Parathyroid adenoma (tissue), 2 donors: ENCODE measurements at regions not wholly inside any gene's neighbourhood (a gene's known extent, or its start where the extent isn't known, plus 50 kb on each side); places are given as distances from the start of the nearest gene placed in this dataset.

ENCODE experiments used
- H2AFZ ChIP-seq: fragments of 300-600 bp; sonication (generic); one replicate; pipeline ENCODE4 v1.7.0; 2017; ENCODE audit warnings: antibody characterized with exemption, mild to moderate bottlenecking
- H3K27ac ChIP-seq: fragments of 300-600 bp; sonication (generic); one replicate; pipeline ENCODE4 v1.7.0; 2017
- H3K27me3 ChIP-seq: fragments of 300-600 bp; sonication (generic); one replicate; pipeline ENCODE4 v1.7.0; 2017; ENCODE audit warnings: low read length; ENCODE audit not compliant: control insufficient read depth, insufficient read depth
- H3K36me3 ChIP-seq: fragments of 300-600 bp; sonication (generic); one replicate; pipeline ENCODE4 v1.7.0; 2017; ENCODE audit warnings: low read length; ENCODE audit not compliant: control insufficient read depth, insufficient read depth
- H3K4me1 ChIP-seq: fragments of 300-600 bp; sonication (generic); one replicate; pipeline ENCODE4 v1.7.0; 2017; ENCODE audit warnings: control low read depth
- H3K4me2 ChIP-seq: fragments of 300-600 bp; sonication (generic); one replicate; pipeline ENCODE4 v1.7.0; 2017; ENCODE audit warnings: low read length
- H3K4me3 ChIP-seq: fragments of 300-600 bp; sonication (generic); one replicate; pipeline ENCODE4 v1.7.0; 2017; ENCODE audit warnings: low read depth, low read length
- H3K79me2 ChIP-seq: fragments of 300-600 bp; sonication (generic); one replicate; pipeline ENCODE4 v1.7.0; 2017; ENCODE audit warnings: control low read depth
- H3K9ac ChIP-seq: fragments of 300-600 bp; sonication (generic); one replicate; pipeline ENCODE4 v1.7.0; 2017; ENCODE audit warnings: mild to moderate bottlenecking
- H3K9me3 ChIP-seq: fragments of 300-600 bp; sonication (generic); one replicate; pipeline ENCODE4 v1.7.0; 2017; ENCODE audit warnings: low read length; ENCODE audit not compliant: control insufficient read depth
- TF ChIP-seq, protein P1 (sequence below): fragments of 300-600 bp; sonication (generic); IDR thresholded peaks from one replicate; pipeline ENCODE4 v1.7.0; 2017; ENCODE audit warnings: antibody characterized with exemption, mild to moderate bottlenecking
- donor health status: primary hyperparathyroidism.

DNA sequence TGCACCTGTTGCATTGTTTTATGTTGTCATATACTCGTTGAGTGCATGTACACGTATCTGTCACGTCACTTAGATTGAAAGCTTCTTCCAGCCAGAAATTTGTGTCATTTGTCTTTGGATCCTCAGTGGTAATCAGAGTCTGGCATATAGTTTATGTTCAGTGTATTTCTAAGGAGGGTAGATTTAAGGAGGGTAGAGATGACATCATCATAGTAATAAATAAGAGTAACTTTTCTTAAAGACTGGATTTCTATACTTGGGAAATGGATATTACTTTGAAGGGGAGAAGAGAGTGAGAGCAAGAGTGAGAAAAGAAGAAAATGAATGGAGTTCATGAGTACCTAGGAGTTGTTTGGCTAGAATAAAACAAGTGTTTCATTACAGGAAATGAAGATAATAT lies 255.0 kb upstream of the SASH1 start:
- no peak overlapping the region for H3K4me2 ChIP-seq
- no peaks in the 10 kb centered on the region for H3K79me2 ChIP-seq
- H3K4me3 ChIP-seq = no peak overlapping the region
- no peaks in the 10 kb centered on the region for H3K27me3 ChIP-seq
- no peak overlapping the region for H3K27ac ChIP-seq
- H3K9ac ChIP-seq = no peak overlapping the region
- H3K4me1 ChIP-seq = no peaks in the 10 kb centered on the region
- TF ChIP-seq, protein P1, sequence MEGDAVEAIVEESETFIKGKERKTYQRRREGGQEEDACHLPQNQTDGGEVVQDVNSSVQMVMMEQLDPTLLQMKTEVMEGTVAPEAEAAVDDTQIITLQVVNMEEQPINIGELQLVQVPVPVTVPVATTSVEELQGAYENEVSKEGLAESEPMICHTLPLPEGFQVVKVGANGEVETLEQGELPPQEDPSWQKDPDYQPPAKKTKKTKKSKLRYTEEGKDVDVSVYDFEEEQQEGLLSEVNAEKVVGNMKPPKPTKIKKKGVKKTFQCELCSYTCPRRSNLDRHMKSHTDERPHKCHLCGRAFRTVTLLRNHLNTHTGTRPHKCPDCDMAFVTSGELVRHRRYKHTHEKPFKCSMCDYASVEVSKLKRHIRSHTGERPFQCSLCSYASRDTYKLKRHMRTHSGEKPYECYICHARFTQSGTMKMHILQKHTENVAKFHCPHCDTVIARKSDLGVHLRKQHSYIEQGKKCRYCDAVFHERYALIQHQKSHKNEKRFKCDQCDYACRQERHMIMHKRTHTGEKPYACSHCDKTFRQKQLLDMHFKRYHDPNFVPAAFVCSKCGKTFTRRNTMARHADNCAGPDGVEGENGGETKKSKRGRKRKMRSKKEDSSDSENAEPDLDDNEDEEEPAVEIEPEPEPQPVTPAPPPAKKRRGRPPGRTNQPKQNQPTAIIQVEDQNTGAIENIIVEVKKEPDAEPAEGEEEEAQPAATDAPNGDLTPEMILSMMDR = no peak
- H2AFZ ChIP-seq = no peak overlapping the region
- H3K9me3 ChIP-seq = peaks cover 2% of the 10 kb centered on the region
- H3K36me3 ChIP-seq = no peaks in the 10 kb centered on the region

DNA sequence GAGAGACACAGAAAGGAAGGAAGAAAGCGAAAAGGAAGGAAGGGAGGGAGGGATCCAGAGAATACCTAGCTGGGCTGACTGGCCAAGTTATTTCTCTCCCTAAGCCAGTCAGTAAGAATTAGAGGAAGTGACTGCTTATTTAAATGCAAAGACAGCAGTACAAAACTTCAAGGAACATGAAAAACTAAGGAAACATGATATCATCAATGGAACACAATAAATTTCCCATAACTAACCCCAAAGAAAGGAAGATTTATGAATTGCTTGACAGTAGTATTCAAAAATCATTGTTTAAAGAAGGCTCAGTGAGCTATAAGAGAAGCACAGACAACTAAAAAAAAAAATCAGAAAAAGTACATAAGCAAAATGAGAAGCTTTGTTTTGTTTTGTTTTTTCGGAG lies 252.3 kb upstream of the SASH1 start:
- TF ChIP-seq, protein P1 = no peak
- Histone ChIP-seq H3K27ac (no peak overlapping the region), H3K27me3 (no peaks in the 10 kb centered on the region), H3K4me3 (no peak overlapping the region), H3K4me1 (no peaks in the 10 kb centered on the region), H2AFZ (no peak overlapping the region), H3K4me2 (no peak overlapping the region), H3K36me3 (no peaks in the 10 kb centered on the region), H3K9me3 (peaks cover 2% of the 10 kb centered on the region), H3K79me2 (no peaks in the 10 kb centered on the region), H3K9ac (no peak overlapping the region)

DNA sequence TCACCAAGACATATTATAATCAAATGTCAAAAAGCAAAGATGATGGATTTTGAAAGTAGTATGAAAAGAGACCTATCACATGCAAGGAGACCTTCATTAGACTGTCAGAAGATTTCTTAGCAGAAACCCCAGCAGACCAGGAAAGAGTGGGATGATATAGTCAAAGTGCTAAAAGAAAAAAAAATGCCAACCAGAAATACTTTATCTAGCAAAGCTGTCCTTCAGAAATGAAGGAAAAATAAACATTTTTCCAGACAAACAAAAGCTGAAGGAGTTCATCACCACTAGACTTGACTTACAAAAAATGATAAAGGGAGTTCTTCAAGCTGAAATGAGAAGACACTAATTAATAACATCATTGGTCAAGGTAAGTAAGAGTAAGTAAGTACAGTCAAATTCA lies 251.2 kb upstream of the SASH1 start:
- TF ChIP-seq, protein P1 = no peak
- no peak overlapping the region for H3K27ac ChIP-seq
- H3K36me3 ChIP-seq = no peaks in the 10 kb centered on the region
- H3K27me3 ChIP-seq = no peaks in the 10 kb centered on the region
- no peak overlapping the region for H3K9ac ChIP-seq
- no peak overlapping the region for H3K4me3 ChIP-seq
- no peak overlapping the region for H3K4me2 ChIP-seq
- H3K4me1 ChIP-seq = no peaks in the 10 kb centered on the region
- no peak overlapping the region for H2AFZ ChIP-seq
- H3K79me2 ChIP-seq = no peaks in the 10 kb centered on the region
- no peaks in the 10 kb centered on the region for H3K9me3 ChIP-seq

DNA sequence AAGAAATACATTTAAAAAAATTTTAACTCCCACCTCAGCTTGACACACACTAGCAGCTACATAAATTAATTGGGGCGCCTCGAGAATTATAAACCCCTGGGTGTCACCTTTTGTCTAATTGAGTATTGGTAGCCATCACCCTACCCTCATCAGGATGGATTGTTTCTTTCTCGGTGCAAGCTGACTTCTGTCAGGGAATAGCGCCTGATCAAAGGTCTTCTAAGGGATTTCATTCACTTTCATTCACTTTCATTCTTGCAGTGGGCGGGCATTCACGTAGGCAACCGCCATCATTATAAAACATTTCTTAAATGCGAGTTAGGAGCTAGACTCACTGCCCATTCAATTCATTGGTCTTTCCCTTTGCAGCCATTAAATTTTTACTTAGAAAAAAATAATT lies 239.2 kb upstream of the SASH1 start:
- Histone ChIP-seq H3K4me3 (no peak overlapping the region), H2AFZ (no peak overlapping the region), H3K4me2 (no peak overlapping the region), H3K9me3 (no peaks in the 10 kb centered on the region), H3K4me1 (peaks cover 2% of the 10 kb centered on the region), H3K36me3 (no peaks in the 10 kb centered on the region), H3K27me3 (no peaks in the 10 kb centered on the region), H3K27ac (no peak overlapping the region), H3K79me2 (no peaks in the 10 kb centered on the region), H3K9ac (no peak overlapping the region)
- TF ChIP-seq, protein P1 = no peak

DNA sequence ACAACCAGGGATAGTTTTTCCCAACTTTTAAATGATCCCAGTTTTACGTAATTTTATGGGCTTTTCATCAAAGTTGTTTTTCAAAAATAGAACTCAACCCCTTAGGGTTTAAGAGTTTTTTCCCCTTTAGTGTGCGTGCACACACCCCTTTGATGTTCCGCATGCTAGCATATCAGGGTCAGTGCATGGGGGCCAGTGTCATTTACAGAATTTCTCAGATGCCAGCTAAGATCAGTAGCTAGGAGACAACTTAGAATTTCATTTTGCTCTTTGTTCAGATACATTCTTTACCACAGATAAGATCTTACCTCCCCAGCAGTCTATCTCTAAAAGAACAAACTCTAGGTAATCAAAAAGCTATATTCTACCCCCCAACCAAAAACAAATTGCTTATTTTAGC lies 238.5 kb upstream of the SASH1 start:
- H3K9ac ChIP-seq = no peak overlapping the region
- TF ChIP-seq, protein P1 = no peak
- H3K4me2 ChIP-seq = no peak overlapping the region
- H3K27ac ChIP-seq = no peak overlapping the region
- no peak overlapping the region for H2AFZ ChIP-seq
- peaks cover 2% of the 10 kb centered on the region for H3K4me1 ChIP-seq
- no peaks in the 10 kb centered on the region for H3K9me3 ChIP-seq
- no peaks in the 10 kb centered on the region for H3K27me3 ChIP-seq
- H3K4me3 ChIP-seq = no peak overlapping the region
- no peaks in the 10 kb centered on the region for H3K79me2 ChIP-seq
- H3K36me3 ChIP-seq = no peaks in the 10 kb centered on the region
